ENCODE measurements at regions not wholly inside any gene's neighbourhood (a gene's known extent, or its start where the extent isn't known, plus 50 kb on each side); places are given as distances from the start of the nearest gene placed in this dataset.
"Not testable (repeated sequence)": the region's sequence is repeated elsewhere in the genome, so short reads cannot be mapped to it uniquely, and the experiment has no call there.

- H3K9me3 ChIP-seq (replicated peaks in 1 of 2; ENCODE audit: control insufficient read depth in 2 of 2, insufficient read depth in 1 of 2, low read depth in 1 of 2, low read length in 2 of 2); H3K14ac ChIP-seq (ENCODE audit: low read length); H2BK5ac ChIP-seq (ENCODE audit: low read length); H2AK5ac ChIP-seq (ENCODE audit: low read depth, low read length); H3K4ac ChIP-seq (ENCODE audit: low read length); H3K36me3 ChIP-seq (replicated peaks in 1 of 2; ENCODE audit: control insufficient read depth in 2 of 2, insufficient read depth in 2 of 2, low read length in 2 of 2); H3K4me3 ChIP-seq (ENCODE audit: low read length in 2 of 2); H2BK15ac ChIP-seq (ENCODE audit: low read length); H2BK12ac ChIP-seq (ENCODE audit: low read length); H3K4me2 ChIP-seq (ENCODE audit: insufficient read depth, low read length, poor library complexity, severe bottlenecking); H3K4me1 ChIP-seq (ENCODE audit: control insufficient read depth in 2 of 2, insufficient read depth in 1 of 2, low read depth in 1 of 2, low read length in 2 of 2); H3K79me1 ChIP-seq (ENCODE audit: low read depth, low read length); H4K91ac ChIP-seq (ENCODE audit: low read depth, low read length, poor library complexity); H3K9ac ChIP-seq (ENCODE audit: low read depth, low read length, poor library complexity); H3K27ac ChIP-seq (replicated peaks; ENCODE audit: low read length); H3K18ac ChIP-seq (ENCODE audit: low read length); H4K8ac ChIP-seq (ENCODE audit: low read depth, low read length); H2BK120ac ChIP-seq (ENCODE audit: low read depth, low read length); DNase-seq (ENCODE audit: low spot score); H3K27me3 ChIP-seq (ENCODE audit: control insufficient read depth in 3 of 3, insufficient read depth in 3 of 3, low read depth in 1 of 3, low read length in 3 of 3); H2AFZ ChIP-seq (ENCODE audit: low read length); H3K23ac ChIP-seq (ENCODE audit: low read depth, low read length, poor library complexity): not testable (repeated sequence)
Measured at GRCh38 chr9:62655705-62656104, 1465.9 kb downstream of the SPATA31A7 start.

- H2AFZ ChIP-seq (ENCODE audit: low read length), result not testable (repeated sequence)
Measured at GRCh38 chr9:62662733-62663507, 1473.1 kb downstream of the SPATA31A7 start.

GRCh38 chr9:62663512-62663911, 1473.7 kb downstream of the SPATA31A7 start:
- not testable (repeated sequence) for H2AK5ac ChIP-seq (ENCODE audit: low read depth, low read length); H3K4me1 ChIP-seq (ENCODE audit: control insufficient read depth in 2 of 2, insufficient read depth in 1 of 2, low read depth in 1 of 2, low read length in 2 of 2); H3K14ac ChIP-seq (ENCODE audit: low read length); H2BK12ac ChIP-seq (ENCODE audit: low read length); H2AFZ ChIP-seq (ENCODE audit: low read length); H3K4me3 ChIP-seq (ENCODE audit: low read length in 2 of 2); H3K36me3 ChIP-seq (replicated peaks in 1 of 2; ENCODE audit: control insufficient read depth in 2 of 2, insufficient read depth in 2 of 2, low read length in 2 of 2); H3K27me3 ChIP-seq (ENCODE audit: control insufficient read depth in 3 of 3, insufficient read depth in 3 of 3, low read depth in 1 of 3, low read length in 3 of 3); H3K4me2 ChIP-seq (ENCODE audit: insufficient read depth, low read length, poor library complexity, severe bottlenecking); H3K23ac ChIP-seq (ENCODE audit: low read depth, low read length, poor library complexity); H3K18ac ChIP-seq (ENCODE audit: low read length); H3K79me1 ChIP-seq (ENCODE audit: low read depth, low read length); H3K4ac ChIP-seq (ENCODE audit: low read length); H3K9me3 ChIP-seq (replicated peaks in 1 of 2; ENCODE audit: control insufficient read depth in 2 of 2, insufficient read depth in 1 of 2, low read depth in 1 of 2, low read length in 2 of 2); H4K8ac ChIP-seq (ENCODE audit: low read depth, low read length); H4K91ac ChIP-seq (ENCODE audit: low read depth, low read length, poor library complexity); H3K9ac ChIP-seq (ENCODE audit: low read depth, low read length, poor library complexity); DNase-seq (ENCODE audit: low spot score); H3K27ac ChIP-seq (replicated peaks; ENCODE audit: low read length); H2BK15ac ChIP-seq (ENCODE audit: low read length); H2BK120ac ChIP-seq (ENCODE audit: low read depth, low read length); H2BK5ac ChIP-seq (ENCODE audit: low read length)
- WGBS, 2 donors (ENCODE audit: extremely low coverage in 2 of 2, insufficient read length in 2 of 2, insufficient replicate concordance in 1 of 2), result no CpG with 5 or more reads among the region's 5 CpGs

More at GRCh38 chr9:62662733-62663507, 1473.1 kb downstream of the SPATA31A7 start:
- H3K36me3 ChIP-seq (replicated peaks in 1 of 2; ENCODE audit: control insufficient read depth in 2 of 2, insufficient read depth in 2 of 2, low read length in 2 of 2); H3K27me3 ChIP-seq (ENCODE audit: control insufficient read depth in 3 of 3, insufficient read depth in 3 of 3, low read depth in 1 of 3, low read length in 3 of 3); H3K14ac ChIP-seq (ENCODE audit: low read length); H2BK12ac ChIP-seq (ENCODE audit: low read length); H3K18ac ChIP-seq (ENCODE audit: low read length); H3K4me3 ChIP-seq (ENCODE audit: low read length in 2 of 2); H2BK120ac ChIP-seq (ENCODE audit: low read depth, low read length); H4K8ac ChIP-seq (ENCODE audit: low read depth, low read length); H3K23ac ChIP-seq (ENCODE audit: low read depth, low read length, poor library complexity); DNase-seq (ENCODE audit: low spot score); H3K79me1 ChIP-seq (ENCODE audit: low read depth, low read length); H3K4me2 ChIP-seq (ENCODE audit: insufficient read depth, low read length, poor library complexity, severe bottlenecking); H3K9ac ChIP-seq (ENCODE audit: low read depth, low read length, poor library complexity); H3K4me1 ChIP-seq (ENCODE audit: control insufficient read depth in 2 of 2, insufficient read depth in 1 of 2, low read depth in 1 of 2, low read length in 2 of 2); H3K4ac ChIP-seq (ENCODE audit: low read length); H2BK5ac ChIP-seq (ENCODE audit: low read length); H3K9me3 ChIP-seq (replicated peaks in 1 of 2; ENCODE audit: control insufficient read depth in 2 of 2, insufficient read depth in 1 of 2, low read depth in 1 of 2, low read length in 2 of 2); H4K91ac ChIP-seq (ENCODE audit: low read depth, low read length, poor library complexity); H3K27ac ChIP-seq (replicated peaks; ENCODE audit: low read length); H2AK5ac ChIP-seq (ENCODE audit: low read depth, low read length); H2BK15ac ChIP-seq (ENCODE audit: low read length): not testable (repeated sequence)
- WGBS, 2 donors (ENCODE audit: extremely low coverage in 2 of 2, insufficient read length in 2 of 2, insufficient replicate concordance in 1 of 2), result no CpG with 5 or more reads among the region's 9 CpGs

GRCh38 chr9:62667137-62667824, 1477.4 kb downstream of the SPATA31A7 start:
- H2BK15ac ChIP-seq (ENCODE audit: low read length); H3K23ac ChIP-seq (ENCODE audit: low read depth, low read length, poor library complexity); H4K8ac ChIP-seq (ENCODE audit: low read depth, low read length); DNase-seq (ENCODE audit: low spot score); H2AFZ ChIP-seq (ENCODE audit: low read length); H2BK12ac ChIP-seq (ENCODE audit: low read length); H3K36me3 ChIP-seq (replicated peaks in 1 of 2; ENCODE audit: control insufficient read depth in 2 of 2, insufficient read depth in 2 of 2, low read length in 2 of 2); H3K4me2 ChIP-seq (ENCODE audit: insufficient read depth, low read length, poor library complexity, severe bottlenecking); H3K9ac ChIP-seq (ENCODE audit: low read depth, low read length, poor library complexity); H3K4ac ChIP-seq (ENCODE audit: low read length); H3K27ac ChIP-seq (replicated peaks; ENCODE audit: low read length); H2BK5ac ChIP-seq (ENCODE audit: low read length); H4K91ac ChIP-seq (ENCODE audit: low read depth, low read length, poor library complexity); H2BK120ac ChIP-seq (ENCODE audit: low read depth, low read length); H3K4me1 ChIP-seq (ENCODE audit: control insufficient read depth in 2 of 2, insufficient read depth in 1 of 2, low read depth in 1 of 2, low read length in 2 of 2); H3K14ac ChIP-seq (ENCODE audit: low read length); H2AK5ac ChIP-seq (ENCODE audit: low read depth, low read length); H3K4me3 ChIP-seq (ENCODE audit: low read length in 2 of 2); H3K27me3 ChIP-seq (ENCODE audit: control insufficient read depth in 3 of 3, insufficient read depth in 3 of 3, low read depth in 1 of 3, low read length in 3 of 3); H3K79me1 ChIP-seq (ENCODE audit: low read depth, low read length); H3K9me3 ChIP-seq (replicated peaks in 1 of 2; ENCODE audit: control insufficient read depth in 2 of 2, insufficient read depth in 1 of 2, low read depth in 1 of 2, low read length in 2 of 2); H3K18ac ChIP-seq (ENCODE audit: low read length): not testable (repeated sequence)
- no CpG with 5 or more reads among the region's 2 CpGs for WGBS, 2 donors (ENCODE audit: extremely low coverage in 2 of 2, insufficient read length in 2 of 2, insufficient replicate concordance in 1 of 2)
